WI38 (cell line): ENCODE measurements at regions not wholly inside any gene's neighbourhood (a gene's known extent, or its start where the extent isn't known, plus 50 kb on each side); places are given as distances from the start of the nearest gene placed in this dataset.

Source experiments
- H3K4me3 ChIP-seq: 2 replicates; pipeline ENCODE4 v1.5.1; 2011; ENCODE audit warnings: low read depth, mild to moderate bottlenecking, control low read depth, low read length
- CTCF ChIP-seq: IDR thresholded peaks from 2 replicates; pipeline ENCODE4 v1.5.1; 2012; ENCODE audit warnings: low read depth, mild to moderate bottlenecking, control low read depth, low read length

GRCh38 chr11:16454289-16454863, 98.0 kb upstream of the SOX6 start:
- TF ChIP-seq CTCF, result no peak
- H3K4me3 ChIP-seq, result no peak overlapping the region

GRCh38 chr11:16448123-16448717, 91.9 kb upstream of the SOX6 start:
- no peak overlapping the region for H3K4me3 ChIP-seq

GRCh38 chr11:16441461-16441860, 85.1 kb upstream of the SOX6 start:
- TF ChIP-seq CTCF, result no peak
- no peak overlapping the region for H3K4me3 ChIP-seq

More at GRCh38 chr11:16448123-16448717, 91.9 kb upstream of the SOX6 start:
- TF ChIP-seq CTCF, result no peak

- no peak for TF ChIP-seq CTCF
- no peak overlapping the region for H3K4me3 ChIP-seq
Observed at GRCh38 chr11:16440136-16440535, 83.8 kb upstream of the SOX6 start.

GRCh38 chr11:16434036-16434435, 77.7 kb upstream of the SOX6 start:
- no peak for TF ChIP-seq CTCF
- H3K4me3 ChIP-seq, result no peak overlapping the region

- no peak for TF ChIP-seq CTCF
Observed at GRCh38 chr11:16430674-16431073, 74.3 kb upstream of the SOX6 start.

GRCh38 chr11:16421826-16422225, 65.5 kb upstream of the SOX6 start:
- no peak overlapping the region for H3K4me3 ChIP-seq
- TF ChIP-seq CTCF, result no peak

More at GRCh38 chr11:16430674-16431073, 74.3 kb upstream of the SOX6 start:
- no peak overlapping the region for H3K4me3 ChIP-seq
